MM.1S (cell line): ENCODE measurements at regions not wholly inside any gene's neighbourhood (a gene's known extent, or its start where the extent isn't known, plus 50 kb on each side); places are given as distances from the start of the nearest gene placed in this dataset.

Experiments
- DNase-seq: peaks from one replicate; pipeline ENCODE4 v3.0.0-alpha.2; 2015
- H2AFZ ChIP-seq: fragments of 300-600 bp; sonication (generic); 2 replicates; pipeline ENCODE4 v1.6.0; 2016; ENCODE audit warnings: antibody characterized with exemption, low read length
- H3F3A ChIP-seq: fragments of 300-600 bp; sonication (generic); 2 replicates; pipeline ENCODE4 v1.6.1; 2016; ENCODE audit warnings: mild to moderate bottlenecking, antibody characterized with exemption, low read length, moderate library complexity, mixed read lengths; ENCODE audit not compliant: insufficient read depth
- H3K27ac ChIP-seq: fragments of 300-600 bp; sonication (generic); 2 replicates; pipeline ENCODE4 v1.5.1; 2016; ENCODE audit warnings: mild to moderate bottlenecking, low read length
- H3K27me3 ChIP-seq: fragments of 300-600 bp; sonication (generic); replicated peaks from 2 replicates; pipeline ENCODE4 v1.6.0; 2016; ENCODE audit warnings: low read length; ENCODE audit not compliant: insufficient read depth
- H3K36me3 ChIP-seq: fragments of 300-600 bp; sonication (generic); replicated peaks from 2 replicates; pipeline ENCODE4 v1.6.1; 2016; ENCODE audit warnings: mild to moderate bottlenecking, low read length, mixed read lengths; ENCODE audit not compliant: insufficient read depth
- H3K4me1 ChIP-seq: fragments of 300-600 bp; sonication (generic); 2 replicates; pipeline ENCODE4 v1.6.1; 2016; ENCODE audit warnings: low read length, mixed read lengths
- H3K4me2 ChIP-seq: fragments of 300-600 bp; sonication (generic); 2 replicates; pipeline ENCODE4 v1.6.0; 2016; ENCODE audit warnings: low read depth, low read length
- H3K4me3 ChIP-seq: fragments of 300-600 bp; sonication (generic); 2 replicates; pipeline ENCODE4 v1.5.1; 2016; ENCODE audit warnings: low read length, mixed read lengths
- H3K79me2 ChIP-seq: fragments of 300-600 bp; sonication (generic); 2 replicates; pipeline ENCODE4 v1.6.1; 2016; ENCODE audit warnings: mixed run types, low read length, mixed read lengths
- H3K9ac ChIP-seq: fragments of 300-600 bp; sonication (generic); 2 replicates; pipeline ENCODE4 v1.6.1; 2016; ENCODE audit warnings: low read length, mixed read lengths
- H3K9me2 ChIP-seq: fragments of 300-600 bp; sonication (generic); replicated peaks from 2 replicates; pipeline ENCODE4 v1.6.1; 2016; ENCODE audit warnings: mild to moderate bottlenecking, low read length, mixed read lengths; ENCODE audit not compliant: insufficient read depth
- H3K9me3 ChIP-seq: fragments of 300-600 bp; sonication (generic); replicated peaks from 2 replicates; pipeline ENCODE4 v1.6.1; 2016; ENCODE audit warnings: mild to moderate bottlenecking, low read length, mixed read lengths; ENCODE audit not compliant: insufficient read depth
- H4K20me1 ChIP-seq: fragments of 300-600 bp; sonication (generic); 2 replicates; pipeline ENCODE4 v1.6.1; 2016; ENCODE audit warnings: mild to moderate bottlenecking, low read length, moderate library complexity, mixed read lengths; ENCODE audit not compliant: insufficient read depth
- CTCF ChIP-seq: fragments of 300-600 bp; sonication (generic); IDR thresholded peaks from 2 replicates; pipeline ENCODE4 v1.5.1; 2016; ENCODE audit warnings: antibody characterized with exemption, low read length, mixed read lengths
- EZH2 ChIP-seq: fragments of 300-600 bp; sonication (generic); optimal IDR thresholded peaks from 2 replicates; pipeline ENCODE3; 2017; ENCODE audit warnings: low read depth, mild to moderate bottlenecking, antibody characterized with exemption, low read length, mixed read lengths
- EZH2phosphoT487 ChIP-seq: fragments of 300-600 bp; sonication (generic); IDR thresholded peaks from 2 replicates; pipeline ENCODE4 v1.6.1; 2018; ENCODE audit warnings: antibody characterized with exemption, low read length

GRCh38 chr4:114306946-114307345, 291.7 kb upstream of the UGT8 start:
- H3F3A ChIP-seq: no peaks in the 10 kb centered on the region; the same call in 1 of the 2 replicates
- no peaks in the 10 kb centered on the region for H4K20me1 ChIP-seq
- no peaks in the 10 kb centered on the region for H3K9me2 ChIP-seq
- no peak overlapping the region for H3K27ac ChIP-seq
- H3K4me1 ChIP-seq: peaks cover 7% of the 10 kb centered on the region; the same call in 1 of the 2 replicates
- TF ChIP-seq CTCF (no peak), EZH2phosphoT487 (no peak), EZH2 (no peak)
- DNase-seq: no peak
- no peak overlapping the region for H2AFZ ChIP-seq
- no peaks in the 10 kb centered on the region for H3K79me2 ChIP-seq
- H3K9ac ChIP-seq: no peak overlapping the region
- no peak overlapping the region for H3K4me2 ChIP-seq
- H3K4me3 ChIP-seq: no peak overlapping the region
- no peaks in the 10 kb centered on the region for H3K9me3 ChIP-seq
- no peaks in the 10 kb centered on the region for H3K27me3 ChIP-seq
- H3K36me3 ChIP-seq: no peaks in the 10 kb centered on the region

DNA sequence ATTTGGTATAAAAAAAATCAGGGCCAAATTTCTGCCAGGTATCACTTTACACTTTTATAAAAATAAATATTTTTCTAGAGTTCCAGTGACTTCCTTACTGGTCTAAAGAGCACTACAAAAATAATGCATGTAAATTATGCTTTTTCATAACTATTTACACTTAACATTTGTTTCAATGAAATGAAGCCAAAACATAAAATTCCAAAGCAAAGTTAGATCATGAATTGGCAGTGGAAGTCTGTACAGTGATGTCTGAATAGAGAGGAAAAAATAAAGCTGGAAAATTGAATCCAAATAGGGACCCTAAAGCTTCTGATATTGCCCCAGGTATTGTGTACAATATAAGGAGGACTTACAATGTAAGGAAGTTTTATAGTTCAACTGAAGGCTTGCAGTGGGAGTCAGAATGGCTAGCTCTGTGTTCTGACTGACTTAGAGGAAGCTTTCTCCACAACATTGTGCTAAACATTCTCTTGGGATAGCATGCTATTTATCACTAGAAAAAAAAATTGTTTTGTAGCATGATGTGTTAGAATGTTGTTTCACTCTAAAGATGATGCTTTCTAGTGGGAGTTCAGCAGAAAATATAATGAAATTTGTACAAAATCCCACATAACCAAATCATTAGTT, 288.2 kb upstream of the UGT8 start:
- H3K36me3 ChIP-seq: no peaks in the 10 kb centered on the region
- no peaks in the 10 kb centered on the region for H4K20me1 ChIP-seq
- no peaks in the 10 kb centered on the region for H3K9me3 ChIP-seq
- no peaks in the 10 kb centered on the region for H3K27me3 ChIP-seq
- DNase-seq: no peak
- H2AFZ ChIP-seq: no peak overlapping the region
- no peaks in the 10 kb centered on the region for H3K9me2 ChIP-seq
- H3K4me1 ChIP-seq: peaks cover 15% of the 10 kb centered on the region
- peaks cover 7% of the 10 kb centered on the region; the same call in 1 of the 2 replicates for H3F3A ChIP-seq
- no peak overlapping the region for H3K9ac ChIP-seq
- TF ChIP-seq EZH2 (no peak), EZH2phosphoT487 (no peak), CTCF (no peak)
- H3K27ac ChIP-seq: no peak overlapping the region
- no peaks in the 10 kb centered on the region for H3K79me2 ChIP-seq
- H3K4me3 ChIP-seq: no peak overlapping the region
- no peak overlapping the region for H3K4me2 ChIP-seq

- Histone ChIP-seq H3K27ac (no peak overlapping the region), H4K20me1 (no peaks in the 10 kb centered on the region), H3K4me3 (no peak overlapping the region), H3K4me1 (peaks cover 15% of the 10 kb centered on the region), H3K9me3 (no peaks in the 10 kb centered on the region), H3K36me3 (no peaks in the 10 kb centered on the region), H2AFZ (no peak overlapping the region), H3F3A (peaks cover 7% of the 10 kb centered on the region; the same call in 1 of the 2 replicates), H3K27me3 (no peaks in the 10 kb centered on the region), H3K4me2 (no peak overlapping the region), H3K9ac (no peak overlapping the region), H3K79me2 (no peaks in the 10 kb centered on the region), H3K9me2 (no peaks in the 10 kb centered on the region)
- DNase-seq: no peak
- TF ChIP-seq EZH2: no peak
- TF ChIP-seq EZH2phosphoT487: no peak
- TF ChIP-seq CTCF: no peak
Measured at GRCh38 chr4:114311787-114312186, 286.8 kb upstream of the UGT8 start.
